ENCODE measurements at regions not wholly inside any gene's neighbourhood (a gene's known extent, or its start where the extent isn't known, plus 50 kb on each side); places are given as distances from the start of the nearest gene placed in this dataset.

DNA sequence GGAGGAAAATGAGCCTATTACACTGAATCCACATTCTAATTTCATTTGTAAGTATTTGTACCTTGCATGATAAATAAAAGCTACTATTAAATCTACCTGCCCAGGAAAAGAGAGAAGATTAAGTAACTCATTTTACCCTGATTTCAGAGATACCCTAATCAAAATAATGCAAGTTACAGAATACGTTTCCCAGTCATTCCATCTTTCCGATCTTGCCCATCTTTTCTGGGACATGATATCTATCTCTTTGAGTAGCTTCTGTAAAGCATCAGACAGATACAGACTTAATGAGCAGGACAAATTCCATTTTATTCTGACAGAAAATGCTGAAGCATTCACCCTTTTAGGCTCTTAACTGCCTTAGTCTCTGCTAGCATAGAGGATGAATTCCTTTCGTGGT is 56.6 kb downstream of the SPRY2 start:
- no peak for DNase-seq (ENCODE audit: low spot score)

- DNase-seq (ENCODE audit: low spot score), result no peak
Observed at GRCh38 chr13:80278706-80279105, 62.2 kb downstream of the SPRY2 start.

GRCh38 chr13:80276371-80277289 is 64.3 kb downstream of the SPRY2 start:
- DNase-seq (ENCODE audit: low spot score), result no peak

DNA sequence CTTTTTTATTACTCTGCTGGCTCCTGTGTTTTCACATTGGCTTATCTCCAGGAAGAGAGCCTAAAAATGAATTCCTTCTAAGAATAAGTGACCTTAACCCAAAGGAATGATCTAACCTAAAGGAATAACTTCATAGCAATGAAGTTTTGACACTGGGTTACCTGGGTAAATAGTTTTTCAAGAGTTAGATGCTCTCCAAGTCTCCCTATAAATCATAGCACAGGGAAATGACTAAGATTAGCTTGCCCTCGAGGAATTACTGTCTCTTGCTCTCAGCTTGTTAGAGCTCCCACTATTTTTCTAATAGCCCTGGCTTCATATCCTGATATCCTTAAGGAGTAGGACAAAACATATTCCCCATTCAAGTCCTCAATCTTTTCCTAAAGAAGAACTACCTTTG is 66.3 kb downstream of the SPRY2 start:
- no peak for DNase-seq (ENCODE audit: low spot score)

- DNase-seq (ENCODE audit: low spot score), result no peak
Observed at GRCh38 chr13:80273718-80274117, 67.2 kb downstream of the SPRY2 start.

GRCh38 chr13:80265348-80265747 is 75.6 kb downstream of the SPRY2 start:
- DNase-seq (ENCODE audit: low spot score), result no peak

DNA sequence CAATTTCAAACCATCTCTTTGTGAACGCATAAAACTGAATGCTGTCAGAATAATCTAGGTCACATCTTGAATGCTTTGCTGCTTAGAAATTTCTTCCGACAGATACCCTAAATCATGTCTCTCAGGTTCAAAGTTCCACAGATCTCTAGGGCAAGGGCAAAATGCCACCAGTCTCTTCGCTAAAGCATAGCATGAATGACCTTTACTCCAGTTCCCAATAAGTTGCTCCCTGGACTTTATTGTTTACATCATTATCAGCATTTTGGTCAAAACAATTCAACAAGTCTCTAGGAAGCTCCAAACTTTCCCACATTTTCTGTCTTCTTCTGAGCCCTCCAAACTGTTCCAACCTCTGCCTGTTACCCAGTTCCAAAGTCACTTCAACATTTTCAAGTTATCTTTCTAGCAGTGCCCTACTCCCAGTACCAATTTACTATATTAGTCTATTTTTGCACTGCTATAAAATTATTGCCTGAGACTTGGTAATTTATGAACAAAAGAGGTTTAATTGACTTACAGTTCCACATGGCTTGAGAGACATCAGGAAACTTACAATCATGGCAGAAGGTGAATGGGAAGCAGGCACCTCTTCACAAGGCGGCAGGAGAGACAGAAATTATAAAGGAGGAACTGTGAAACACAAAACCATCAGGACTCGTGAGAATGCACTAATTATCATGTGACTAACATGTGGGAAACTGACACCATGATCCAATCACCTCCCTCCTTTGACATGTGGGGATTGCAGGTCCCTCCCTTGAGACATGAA is 77.0 kb downstream of the SPRY2 start:
- DNase-seq (ENCODE audit: low spot score), result no peak

GRCh38 chr13:80262051-80262695 is 78.8 kb downstream of the SPRY2 start:
- DNase-seq (ENCODE audit: low spot score), result no peak

DNA sequence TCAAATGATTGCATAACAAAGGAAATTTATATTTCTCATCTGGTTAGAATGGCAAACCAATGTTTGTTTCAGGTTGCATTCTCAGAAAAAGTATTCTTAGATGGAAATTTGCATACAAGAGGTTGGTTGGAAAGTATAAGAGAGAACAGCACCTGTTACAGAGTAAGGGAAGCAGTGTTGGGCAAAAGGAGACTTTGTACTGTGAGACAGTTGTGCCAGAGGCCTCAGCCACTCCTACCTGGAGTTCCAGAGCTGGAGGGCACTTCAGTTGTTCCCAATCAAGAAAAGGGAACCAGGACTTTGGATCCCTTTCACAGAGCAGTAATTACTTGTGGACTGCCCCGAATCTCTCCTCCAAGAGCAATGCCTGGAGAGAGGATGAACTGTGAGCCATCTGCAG is 81.8 kb downstream of the SPRY2 start:
- DNase-seq (ENCODE audit: low spot score), result no peak

- DNase-seq (ENCODE audit: low spot score), result no peak
Observed at GRCh38 chr13:80256352-80256932, 84.5 kb downstream of the SPRY2 start.

- no peak for DNase-seq (ENCODE audit: low spot score)
Observed at GRCh38 chr13:80255946-80256345, 85.0 kb downstream of the SPRY2 start.

DNA sequence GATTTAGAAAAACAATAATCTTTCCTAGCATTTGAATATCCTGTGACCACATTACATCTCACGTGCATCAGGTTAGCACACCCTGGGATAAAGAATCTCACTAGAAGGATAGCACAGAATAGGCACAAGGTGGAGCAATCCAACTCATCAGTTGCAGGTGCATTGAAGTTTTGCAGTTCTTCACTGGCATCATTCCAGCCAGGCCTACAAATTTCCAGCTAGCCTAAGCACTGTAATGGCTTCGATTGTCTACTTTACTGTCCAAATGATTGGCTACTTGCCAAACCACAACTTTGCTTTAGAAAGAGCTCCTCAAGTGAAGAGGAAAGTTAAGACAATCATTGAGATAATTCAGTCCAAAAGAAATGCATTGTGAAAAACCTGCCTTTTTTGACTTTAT is 89.5 kb downstream of the SPRY2 start:
- peak; percentile 21 for DNase-seq (ENCODE audit: low spot score)

- DNase-seq (ENCODE audit: low spot score), result no peak
Observed at GRCh38 chr13:80250213-80250810, 90.6 kb downstream of the SPRY2 start.

- no peak for DNase-seq (ENCODE audit: low spot score)
Observed at GRCh38 chr13:80249516-80250212, 91.3 kb downstream of the SPRY2 start.

- no peak for DNase-seq (ENCODE audit: low spot score)
Observed at GRCh38 chr13:80245162-80245733, 95.7 kb downstream of the SPRY2 start.

- no peak for DNase-seq (ENCODE audit: low spot score)
Observed at GRCh38 chr13:80244574-80244973, 96.4 kb downstream of the SPRY2 start.

DNA sequence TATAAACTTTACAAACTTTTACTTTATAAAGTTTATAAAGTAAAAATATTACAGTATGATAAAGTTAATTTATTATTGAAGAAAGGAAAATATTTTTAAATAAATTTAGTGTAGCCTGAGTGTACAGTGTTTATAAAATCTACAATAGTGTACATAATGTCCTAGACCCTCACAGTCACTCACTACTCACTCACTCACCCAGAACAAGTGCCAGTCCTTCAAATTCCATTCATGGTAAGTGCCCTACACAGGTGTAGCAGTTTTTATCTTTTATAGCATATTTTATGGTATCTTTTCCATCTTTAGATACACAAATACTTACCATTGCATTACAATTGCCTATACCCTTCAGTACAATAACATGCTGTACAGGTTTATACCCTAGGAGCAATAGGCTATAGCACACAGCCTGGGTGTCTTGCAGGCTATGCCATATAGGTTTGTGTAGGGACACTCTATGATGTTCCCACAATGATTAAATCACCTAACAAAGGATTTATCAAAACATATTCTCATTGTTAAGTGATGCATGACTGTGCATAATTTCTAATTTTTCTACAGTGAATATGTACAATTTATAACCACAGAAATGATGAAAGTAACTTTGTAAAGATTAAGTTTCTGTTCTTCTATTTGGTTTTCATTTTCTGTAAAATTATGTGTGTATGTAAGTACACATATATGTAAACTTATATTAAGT is 98.0 kb downstream of the SPRY2 start:
- DNase-seq (ENCODE audit: low spot score), result no peak

- no peak for DNase-seq (ENCODE audit: low spot score)
Observed at GRCh38 chr13:80239571-80240255, 101.2 kb downstream of the SPRY2 start.

GRCh38 chr13:80239116-80239515 is 101.8 kb downstream of the SPRY2 start:
- DNase-seq (ENCODE audit: low spot score), result no peak

DNA sequence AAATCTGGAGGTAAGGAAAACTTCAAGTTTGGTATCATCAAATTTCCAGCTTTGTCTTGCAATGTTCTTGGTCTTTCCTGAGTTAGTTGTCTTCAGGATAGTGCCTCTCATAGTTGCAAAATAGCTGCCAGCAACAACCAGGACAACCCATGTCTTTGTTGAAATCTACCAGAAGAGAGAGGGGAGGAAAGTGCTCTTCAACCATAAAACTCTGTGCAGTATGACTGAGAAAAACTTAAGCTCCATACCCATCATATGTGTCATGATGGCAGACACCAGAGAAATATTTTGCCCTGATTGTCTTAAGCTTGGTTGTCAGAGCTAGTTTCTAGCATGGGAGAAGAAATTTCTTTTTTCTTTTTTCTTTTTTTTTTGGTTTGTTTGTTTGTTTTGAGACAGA is 103.3 kb downstream of the SPRY2 start:
- no peak for DNase-seq (ENCODE audit: low spot score)

Measured in NAMALWA (cell line).